SK-N-SH (cell line): ENCODE measurements at regions not wholly inside any gene's neighbourhood (a gene's known extent, or its start where the extent isn't known, plus 50 kb on each side); places are given as distances from the start of the nearest gene placed in this dataset.

Experiments used
- CHD2 ChIP-seq: fragments of 150-350 bp; IDR thresholded peaks from 2 replicates; pipeline ENCODE4 v1.6.1; 2018; ENCODE audit warnings: low read length; ENCODE audit not compliant: partially characterized antibody
- EZH2phosphoT487 ChIP-seq: fragments of 200-600 bp; sonication (generic); IDR thresholded peaks from 2 replicates; pipeline ENCODE4 v1.6.1; 2017; ENCODE audit warnings: low read depth, mixed run types, mild to moderate bottlenecking, antibody characterized with exemption, moderate library complexity, borderline replicate concordance
- TAF1 ChIP-seq: IDR thresholded peaks from 2 replicates; pipeline ENCODE4 v1.6.1; 2012; ENCODE audit warnings: low read depth, mild to moderate bottlenecking, low read length, moderate library complexity, borderline replicate concordance
- YY1 ChIP-seq: IDR thresholded peaks from 2 replicates; pipeline ENCODE4 v1.4.0; 2012; ENCODE audit warnings: low read depth, mild to moderate bottlenecking
- TF ChIP-seq, protein P1 (sequence below): fragments of 200-600 bp; sonication (generic); IDR thresholded peaks from 2 replicates; pipeline ENCODE4 v1.6.1; 2017; ENCODE audit warnings: antibody characterized with exemption, mild to moderate bottlenecking, moderate library complexity
- TF ChIP-seq, protein P2 (sequence below): IDR thresholded peaks from 2 replicates; pipeline ENCODE4 v1.6.1; 2012; ENCODE audit warnings: mild to moderate bottlenecking, low read depth, low read length, moderate library complexity

GRCh38 chr2:100639588-100640390 lies 77.0 kb downstream of the PDCL3 start:
- TF ChIP-seq YY1 (no peak), EZH2phosphoT487 (no peak), CHD2 (no peak), TAF1 (no peak)
- TF ChIP-seq, protein P1, sequence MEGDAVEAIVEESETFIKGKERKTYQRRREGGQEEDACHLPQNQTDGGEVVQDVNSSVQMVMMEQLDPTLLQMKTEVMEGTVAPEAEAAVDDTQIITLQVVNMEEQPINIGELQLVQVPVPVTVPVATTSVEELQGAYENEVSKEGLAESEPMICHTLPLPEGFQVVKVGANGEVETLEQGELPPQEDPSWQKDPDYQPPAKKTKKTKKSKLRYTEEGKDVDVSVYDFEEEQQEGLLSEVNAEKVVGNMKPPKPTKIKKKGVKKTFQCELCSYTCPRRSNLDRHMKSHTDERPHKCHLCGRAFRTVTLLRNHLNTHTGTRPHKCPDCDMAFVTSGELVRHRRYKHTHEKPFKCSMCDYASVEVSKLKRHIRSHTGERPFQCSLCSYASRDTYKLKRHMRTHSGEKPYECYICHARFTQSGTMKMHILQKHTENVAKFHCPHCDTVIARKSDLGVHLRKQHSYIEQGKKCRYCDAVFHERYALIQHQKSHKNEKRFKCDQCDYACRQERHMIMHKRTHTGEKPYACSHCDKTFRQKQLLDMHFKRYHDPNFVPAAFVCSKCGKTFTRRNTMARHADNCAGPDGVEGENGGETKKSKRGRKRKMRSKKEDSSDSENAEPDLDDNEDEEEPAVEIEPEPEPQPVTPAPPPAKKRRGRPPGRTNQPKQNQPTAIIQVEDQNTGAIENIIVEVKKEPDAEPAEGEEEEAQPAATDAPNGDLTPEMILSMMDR, result no peak
- TF ChIP-seq, protein P2, sequence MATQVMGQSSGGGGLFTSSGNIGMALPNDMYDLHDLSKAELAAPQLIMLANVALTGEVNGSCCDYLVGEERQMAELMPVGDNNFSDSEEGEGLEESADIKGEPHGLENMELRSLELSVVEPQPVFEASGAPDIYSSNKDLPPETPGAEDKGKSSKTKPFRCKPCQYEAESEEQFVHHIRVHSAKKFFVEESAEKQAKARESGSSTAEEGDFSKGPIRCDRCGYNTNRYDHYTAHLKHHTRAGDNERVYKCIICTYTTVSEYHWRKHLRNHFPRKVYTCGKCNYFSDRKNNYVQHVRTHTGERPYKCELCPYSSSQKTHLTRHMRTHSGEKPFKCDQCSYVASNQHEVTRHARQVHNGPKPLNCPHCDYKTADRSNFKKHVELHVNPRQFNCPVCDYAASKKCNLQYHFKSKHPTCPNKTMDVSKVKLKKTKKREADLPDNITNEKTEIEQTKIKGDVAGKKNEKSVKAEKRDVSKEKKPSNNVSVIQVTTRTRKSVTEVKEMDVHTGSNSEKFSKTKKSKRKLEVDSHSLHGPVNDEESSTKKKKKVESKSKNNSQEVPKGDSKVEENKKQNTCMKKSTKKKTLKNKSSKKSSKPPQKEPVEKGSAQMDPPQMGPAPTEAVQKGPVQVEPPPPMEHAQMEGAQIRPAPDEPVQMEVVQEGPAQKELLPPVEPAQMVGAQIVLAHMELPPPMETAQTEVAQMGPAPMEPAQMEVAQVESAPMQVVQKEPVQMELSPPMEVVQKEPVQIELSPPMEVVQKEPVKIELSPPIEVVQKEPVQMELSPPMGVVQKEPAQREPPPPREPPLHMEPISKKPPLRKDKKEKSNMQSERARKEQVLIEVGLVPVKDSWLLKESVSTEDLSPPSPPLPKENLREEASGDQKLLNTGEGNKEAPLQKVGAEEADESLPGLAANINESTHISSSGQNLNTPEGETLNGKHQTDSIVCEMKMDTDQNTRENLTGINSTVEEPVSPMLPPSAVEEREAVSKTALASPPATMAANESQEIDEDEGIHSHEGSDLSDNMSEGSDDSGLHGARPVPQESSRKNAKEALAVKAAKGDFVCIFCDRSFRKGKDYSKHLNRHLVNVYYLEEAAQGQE, result no peak
